Ramos (cell line): ENCODE measurements at regions not wholly inside any gene's neighbourhood (a gene's known extent, or its start where the extent isn't known, plus 50 kb on each side); places are given as distances from the start of the nearest gene placed in this dataset.
"Not testable (repeated sequence)": the region's sequence is repeated elsewhere in the genome, so short reads cannot be mapped to it uniquely, and the experiment has no call there.

ENCODE experiments used
- in situ Hi-C: fragments of 300-500 bp; cut with MboI; formaldehyde crosslinking; loops from one replicate; pipeline ENCODE4 v1.14.3; 2022; ENCODE audit warnings: low sequenced_read_pairs; ENCODE audit not compliant: unreplicated experiment

DNA sequence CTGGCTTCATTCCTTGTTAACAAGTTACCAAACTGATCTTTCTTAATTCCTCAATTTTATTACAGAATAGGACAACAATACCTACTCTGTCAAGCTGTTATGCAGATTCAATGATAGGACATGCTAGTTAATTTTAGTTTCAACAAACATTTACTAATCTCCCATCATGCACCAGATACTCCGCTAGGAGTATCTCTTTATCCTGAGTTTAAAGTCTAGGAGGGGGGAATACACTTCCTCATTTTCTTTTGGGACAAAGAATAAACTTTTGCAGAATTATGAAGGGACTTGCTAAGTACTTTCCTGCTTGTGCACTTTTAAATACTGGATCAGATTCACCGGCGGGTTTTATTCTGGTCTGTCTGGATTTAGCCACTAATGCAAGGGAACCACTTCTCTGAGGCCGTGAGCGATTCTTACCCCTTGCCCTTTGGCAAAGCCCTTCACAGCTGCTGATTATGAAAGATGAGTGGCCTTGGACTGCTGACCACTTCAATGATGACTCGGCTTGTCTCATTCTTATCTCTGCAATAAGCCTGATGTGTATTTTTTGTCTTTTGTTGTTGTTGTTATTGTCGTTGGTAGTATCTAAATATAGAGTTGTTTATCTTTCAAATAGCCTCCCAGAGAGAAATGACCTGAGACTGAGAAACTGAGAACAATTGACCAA, 73.9 kb downstream of the RMI1 start:
- in situ Hi-C loops, result no loop called here

DNA sequence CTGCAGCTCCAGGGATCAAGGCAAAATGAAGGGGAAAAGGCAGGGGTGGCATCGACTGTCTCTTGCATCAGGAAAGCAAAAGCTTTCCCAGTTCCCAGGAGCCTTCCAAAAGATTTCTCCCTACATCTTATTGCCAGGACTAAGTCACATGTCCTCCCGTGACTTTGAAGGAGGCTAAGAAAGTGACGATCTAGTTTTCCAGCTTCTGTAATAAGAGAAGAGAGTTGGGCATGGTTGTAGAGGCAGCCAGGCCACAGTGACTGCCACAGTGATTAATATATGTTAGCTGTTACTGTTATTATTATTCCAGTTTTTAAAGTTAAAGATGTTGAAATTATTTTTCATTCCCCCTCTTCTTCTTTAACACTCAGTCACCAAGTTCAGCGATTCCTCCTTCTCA, 77.1 kb downstream of the RMI1 start:
- in situ Hi-C loops, result no loop called here

DNA sequence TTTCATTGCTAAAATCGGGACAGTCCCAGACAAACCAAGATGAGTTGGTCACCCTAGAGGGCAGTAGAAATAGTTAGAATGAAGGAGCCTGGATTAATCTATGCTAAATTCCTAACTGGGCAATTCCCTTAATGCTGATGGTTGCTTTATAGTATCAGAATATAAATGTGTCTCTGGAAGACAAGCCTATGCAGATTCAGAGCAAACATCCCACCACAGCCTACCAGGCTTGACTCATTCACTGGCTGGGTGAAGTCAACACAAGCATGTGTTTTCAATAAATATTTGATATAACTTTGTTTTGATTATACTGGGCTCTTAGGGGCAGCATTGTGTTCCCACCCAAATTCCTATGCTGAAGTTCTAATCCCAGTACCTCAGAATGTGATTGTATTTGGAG, 79.3 kb downstream of the RMI1 start:
- in situ Hi-C loops, result no loop called here

DNA sequence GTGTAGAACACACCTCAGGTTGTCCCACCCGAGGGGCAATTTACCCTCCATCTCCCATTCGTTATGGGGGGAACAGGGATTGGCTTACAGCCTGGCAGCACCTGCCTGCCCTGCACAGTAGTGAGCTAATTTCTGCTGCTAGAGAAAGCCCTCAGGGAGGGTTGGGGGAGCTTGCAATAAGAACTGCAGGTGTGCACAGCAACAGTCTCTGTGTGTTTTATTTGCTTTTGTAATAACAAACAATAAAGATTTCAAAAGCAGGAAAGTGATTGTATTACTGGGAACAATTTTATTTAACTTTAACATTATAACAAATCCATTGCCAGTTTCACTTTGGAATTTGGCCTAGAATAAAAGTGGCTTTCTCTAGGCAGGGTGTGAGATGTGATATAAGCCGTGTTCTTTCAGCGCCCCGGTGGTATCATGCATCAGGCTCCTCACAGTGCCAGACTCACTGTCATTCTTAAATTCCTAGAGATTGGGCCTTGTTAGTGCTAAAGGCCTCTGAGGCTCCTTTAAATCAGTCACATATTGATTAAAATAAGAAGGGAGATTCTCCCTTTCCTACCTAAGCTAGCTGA, 81.1 kb downstream of the RMI1 start:
- in situ Hi-C loops, result no loop called here

DNA sequence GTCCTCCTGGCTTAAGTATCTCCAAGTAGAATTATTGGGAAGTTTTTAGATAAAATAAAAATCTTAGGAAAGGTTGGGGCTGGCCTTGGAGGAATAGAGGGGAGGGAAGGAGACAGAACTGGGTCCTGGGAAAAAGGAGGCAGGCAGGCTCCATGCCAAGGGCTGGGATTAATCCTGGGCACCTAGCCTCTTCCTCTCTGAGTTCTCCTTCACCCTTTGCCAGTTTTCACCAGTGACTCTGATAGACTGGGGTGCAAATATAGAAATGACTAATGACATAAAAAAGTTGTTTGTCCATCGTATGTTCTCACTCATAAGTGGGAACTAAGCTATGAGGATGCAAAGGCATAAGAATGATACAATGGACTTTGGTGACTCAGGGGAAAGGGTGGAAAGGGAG, 81.9 kb downstream of the RMI1 start:
- in situ Hi-C loops, result no loop called here

DNA sequence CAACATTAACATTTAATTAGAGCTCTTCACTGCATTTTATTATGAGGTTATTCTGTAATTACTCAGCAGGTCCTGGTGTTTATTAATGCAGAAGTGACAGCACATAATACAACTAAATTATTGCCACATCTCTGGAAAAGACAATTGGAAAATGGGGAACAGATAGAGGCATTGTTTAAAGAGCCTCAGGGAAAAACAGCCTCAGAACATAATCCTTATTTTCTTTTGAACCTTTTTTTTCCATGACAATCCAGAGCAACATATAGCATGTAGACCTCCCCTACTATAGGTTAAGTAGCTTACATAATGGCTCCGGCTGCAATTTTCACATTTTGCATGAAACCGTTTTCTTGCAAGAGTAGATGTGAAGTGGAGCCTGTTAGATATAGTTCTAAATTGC, 87.2 kb downstream of the RMI1 start:
- in situ Hi-C loops, result no loop called here

DNA sequence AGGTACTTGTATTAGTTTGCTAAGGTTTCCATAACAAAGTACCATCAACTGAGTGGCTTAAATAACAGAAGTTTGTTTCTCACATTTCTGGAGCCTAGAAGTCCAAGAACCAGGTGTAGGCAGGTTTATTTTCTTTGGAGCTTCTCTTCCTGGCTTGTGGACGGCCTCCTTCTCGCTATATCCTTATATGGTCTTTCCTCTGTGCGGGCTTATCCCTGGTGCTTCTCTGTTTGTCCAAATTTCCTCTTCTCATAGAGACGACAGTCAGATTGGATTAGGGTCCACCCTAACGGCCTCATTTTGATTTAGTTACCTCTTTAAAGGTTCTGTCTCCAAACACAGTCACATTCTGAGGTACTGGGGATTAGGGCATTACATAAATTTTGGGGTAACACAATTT, 88.3 kb downstream of the RMI1 start:
- in situ Hi-C loops, result no loop called here

DNA sequence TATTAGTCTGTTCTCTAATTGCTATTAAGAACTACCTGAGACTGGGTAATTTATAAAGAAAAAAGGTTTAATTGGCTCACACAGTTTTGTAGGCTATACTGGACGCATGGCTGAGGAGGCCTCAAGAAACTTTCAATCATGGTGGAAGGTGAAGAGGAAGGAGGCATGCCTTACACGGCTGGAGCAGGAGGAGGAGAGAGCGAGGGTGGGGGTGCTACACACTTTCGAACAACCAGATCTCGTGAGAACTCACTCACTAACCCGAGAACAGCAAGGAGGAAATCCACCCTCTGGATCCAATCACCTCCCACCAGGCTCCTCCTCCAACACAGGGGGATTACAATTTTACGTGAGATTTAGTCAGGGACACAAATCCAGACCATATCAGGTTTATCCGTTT, 90.0 kb downstream of the RMI1 start:
- in situ Hi-C loops, result no loop called here

DNA sequence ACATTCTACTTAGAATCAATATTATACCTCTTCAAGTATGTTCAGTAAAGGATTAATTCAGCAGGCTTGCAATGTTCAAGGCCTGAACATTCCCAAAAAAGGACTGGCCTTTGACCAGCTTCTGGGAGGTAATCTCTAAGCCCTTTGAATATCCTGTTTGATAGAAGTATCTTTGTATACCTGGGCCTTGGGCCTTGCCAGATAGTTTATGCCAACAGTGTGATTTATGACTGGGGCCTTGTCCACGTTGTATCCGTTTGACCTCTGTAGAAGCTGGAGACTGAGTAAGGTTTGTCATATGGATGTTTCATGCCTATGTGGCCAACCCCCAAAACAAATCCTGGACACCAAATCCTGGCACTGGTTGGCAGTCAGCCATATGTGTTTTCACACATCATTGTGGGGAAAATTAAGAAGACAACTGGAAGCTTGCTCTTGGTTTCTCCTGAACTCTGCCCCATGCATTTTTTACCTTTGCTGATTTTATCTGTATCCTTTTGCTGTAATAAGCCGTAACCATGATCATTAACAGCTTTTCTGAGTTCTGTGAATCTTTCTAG, 92.1 kb downstream of the RMI1 start:
- in situ Hi-C loops, result no loop called here

DNA sequence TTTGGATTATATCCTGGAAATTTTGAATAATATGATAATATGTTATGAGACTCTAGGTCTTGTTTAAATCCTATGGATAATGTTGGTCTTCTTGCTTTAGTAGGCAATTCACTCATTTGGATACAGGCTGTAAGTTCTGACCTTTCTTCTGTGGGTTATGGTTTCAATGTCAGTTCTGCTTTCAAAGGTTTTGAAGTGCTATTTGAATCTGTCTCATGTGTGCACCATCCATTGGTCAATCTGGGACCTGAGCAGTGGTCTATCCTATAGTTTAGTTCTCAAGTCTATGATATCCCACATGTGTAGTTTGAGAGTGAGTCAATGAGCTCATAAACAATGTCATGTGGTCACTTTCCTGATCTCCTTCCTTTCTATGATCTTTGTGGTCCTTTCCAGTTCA, 94.4 kb downstream of the RMI1 start:
- in situ Hi-C loops, result no loop called here

DNA sequence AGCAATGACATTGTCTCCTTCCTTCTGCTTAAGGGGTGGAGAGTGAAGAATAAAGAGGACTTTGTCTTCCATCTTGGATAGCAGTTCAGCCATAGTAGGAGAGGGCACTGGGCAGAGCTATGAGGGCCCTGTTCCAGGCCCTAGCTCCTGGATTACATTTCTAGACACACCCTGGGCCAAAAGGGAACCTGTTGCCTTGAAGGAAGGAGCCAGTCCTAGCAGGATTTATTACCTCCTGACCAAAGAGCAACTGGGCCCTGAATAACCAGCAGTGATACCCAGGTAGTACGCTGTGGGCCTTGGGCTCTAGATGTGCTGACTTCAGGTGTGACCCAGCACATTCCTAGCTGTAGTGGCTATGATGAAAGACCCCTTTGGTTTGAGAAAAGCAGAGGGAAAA, 95.8 kb downstream of the RMI1 start:
- in situ Hi-C loops, result no loop called here

DNA sequence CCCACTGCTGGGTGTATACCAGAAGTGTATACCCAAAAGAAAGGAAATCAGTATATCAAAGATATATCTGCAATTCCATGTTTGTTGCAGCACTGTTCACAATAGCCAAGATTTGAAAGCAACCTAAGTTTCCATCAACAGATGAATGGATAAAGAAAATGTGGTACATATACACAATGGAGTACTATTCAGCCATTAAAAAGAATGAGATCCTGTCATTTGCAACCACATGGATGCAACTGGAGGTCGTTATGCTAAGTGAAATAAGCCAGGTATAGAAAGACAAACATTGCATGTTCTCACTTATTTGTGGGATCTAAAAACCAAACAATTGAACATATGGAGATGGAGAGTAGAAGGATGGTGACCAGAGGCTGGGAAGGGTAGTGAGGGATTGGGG, 97.2 kb downstream of the RMI1 start:
- in situ Hi-C loops, result not testable (repeated sequence)

DNA sequence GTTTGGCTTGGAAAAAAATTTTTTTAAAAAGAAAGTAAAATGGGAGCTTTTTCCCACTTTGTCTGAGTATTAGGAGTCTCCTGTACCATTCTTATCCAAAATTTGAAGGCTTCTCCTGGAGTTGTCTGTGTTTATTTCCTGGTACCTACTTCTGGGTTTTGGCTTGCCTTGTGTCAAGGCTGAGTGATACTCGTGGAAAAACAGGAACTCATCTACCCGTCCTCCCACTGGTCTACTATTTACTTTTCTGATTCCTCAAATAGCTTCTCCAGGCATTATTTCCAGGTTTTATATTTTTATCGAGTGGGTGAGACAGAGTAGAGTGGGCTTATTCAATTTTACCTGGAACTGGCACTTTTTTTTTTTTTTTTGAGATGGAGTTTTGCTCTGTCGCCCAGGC, 99.4 kb downstream of the RMI1 start:
- in situ Hi-C loops, result no loop called here

DNA sequence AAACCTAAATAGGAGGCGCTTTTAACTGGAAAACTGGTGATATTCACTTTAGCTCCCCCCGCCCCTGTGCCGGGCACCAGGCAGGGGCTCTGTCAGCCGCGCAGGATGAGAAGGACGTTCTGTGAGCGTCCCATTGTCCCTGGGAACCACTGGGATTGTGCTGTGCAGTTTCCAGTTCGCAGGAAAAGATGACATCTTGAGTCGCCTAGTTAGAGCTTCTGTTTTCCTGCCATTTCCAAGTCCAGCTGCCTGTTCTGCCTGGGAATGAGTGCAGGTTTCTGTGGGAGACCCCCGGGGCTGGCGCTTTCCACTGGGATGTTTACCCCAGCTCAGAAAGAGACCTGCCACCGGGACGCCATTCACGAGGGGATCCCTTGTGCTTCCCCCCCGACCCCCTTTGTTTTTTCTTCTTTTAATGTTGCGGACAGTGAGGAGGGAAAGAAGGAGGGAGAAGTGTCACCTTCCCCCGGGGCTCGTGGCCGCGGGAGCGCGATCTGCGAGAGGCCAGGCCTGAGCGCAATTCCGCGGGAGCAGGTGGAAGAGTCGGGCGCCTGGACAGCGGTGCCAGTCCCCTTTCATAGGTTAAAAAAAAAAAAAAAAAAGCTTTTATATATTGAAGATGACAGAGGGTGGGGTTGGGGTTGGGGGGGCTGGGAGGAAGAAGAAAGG, 121.5 kb downstream of the RMI1 start:
- in situ Hi-C loops, result no loop called here

DNA sequence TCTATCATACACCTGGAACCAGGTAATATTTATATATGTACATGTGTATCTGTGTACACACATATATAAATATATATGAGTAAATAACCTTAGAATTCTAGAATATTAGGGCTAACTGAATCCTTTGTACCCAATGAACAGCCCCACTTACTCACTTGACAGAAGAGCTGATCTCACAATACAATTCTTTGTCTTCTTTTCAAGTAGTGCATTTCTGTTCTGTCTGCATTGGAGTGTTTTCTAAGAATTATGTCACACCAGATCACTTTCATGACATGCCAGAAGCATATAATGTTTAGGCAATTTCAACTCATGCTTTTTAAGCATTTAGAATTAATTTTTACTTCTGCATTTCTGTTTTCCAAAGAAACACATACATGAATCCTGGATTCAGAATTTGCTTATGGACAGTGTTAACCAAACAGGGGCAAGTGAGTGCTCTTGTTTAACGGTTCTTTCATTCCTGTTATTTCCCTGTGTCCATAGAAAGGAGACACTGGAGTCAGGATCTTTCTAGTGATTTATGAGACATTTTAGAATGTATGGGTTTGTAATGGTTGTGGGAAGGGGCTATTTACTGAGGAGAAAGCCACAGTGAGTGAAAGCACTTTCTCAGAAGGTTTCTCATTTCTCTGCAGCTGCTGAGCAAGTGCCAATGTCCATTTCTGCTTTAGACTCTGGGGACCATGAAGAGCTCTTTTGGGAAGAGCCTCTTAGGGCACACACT, 123.2 kb downstream of the RMI1 start:
- in situ Hi-C loops, result no loop called here

DNA sequence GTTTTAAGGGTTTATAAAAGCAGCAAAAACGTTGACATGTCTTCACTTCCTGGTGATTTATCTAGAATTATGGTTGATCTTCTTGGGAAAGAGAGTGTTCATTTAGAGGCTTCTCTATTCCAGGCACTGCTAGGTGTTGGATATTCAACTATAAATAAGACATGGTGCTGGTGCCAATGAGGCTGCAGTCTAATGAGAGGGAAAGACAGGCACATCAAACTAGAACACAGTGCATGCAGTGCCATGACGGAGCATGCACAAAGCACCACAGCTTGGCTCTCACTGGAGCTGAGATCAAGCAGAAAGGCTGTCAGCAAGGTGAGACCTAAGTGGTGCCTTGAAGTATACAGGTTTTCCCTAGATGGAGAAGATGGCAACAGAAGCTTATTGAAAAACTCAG, 126.5 kb downstream of the RMI1 start:
- in situ Hi-C loops, result no loop called here

DNA sequence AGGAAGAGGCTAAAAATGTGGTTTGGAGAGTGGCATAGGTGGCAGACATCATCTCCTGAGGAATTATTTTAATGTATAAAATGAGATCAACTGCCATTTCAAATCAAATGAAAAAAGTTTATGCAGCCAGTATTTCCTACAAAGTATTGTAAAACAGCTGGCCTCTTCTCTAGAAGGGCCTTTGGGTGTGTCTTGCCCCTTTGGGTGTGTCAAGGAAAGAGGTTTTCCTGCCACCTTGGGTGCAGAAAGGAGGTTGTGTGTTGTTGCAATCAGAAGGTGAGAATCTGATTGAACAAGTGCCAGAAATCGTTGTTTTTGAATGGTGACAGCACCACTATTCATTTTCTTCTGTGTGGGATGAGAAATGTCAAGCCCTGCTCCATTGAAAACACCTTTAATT, 127.4 kb downstream of the RMI1 start:
- in situ Hi-C loops, result no loop called here

DNA sequence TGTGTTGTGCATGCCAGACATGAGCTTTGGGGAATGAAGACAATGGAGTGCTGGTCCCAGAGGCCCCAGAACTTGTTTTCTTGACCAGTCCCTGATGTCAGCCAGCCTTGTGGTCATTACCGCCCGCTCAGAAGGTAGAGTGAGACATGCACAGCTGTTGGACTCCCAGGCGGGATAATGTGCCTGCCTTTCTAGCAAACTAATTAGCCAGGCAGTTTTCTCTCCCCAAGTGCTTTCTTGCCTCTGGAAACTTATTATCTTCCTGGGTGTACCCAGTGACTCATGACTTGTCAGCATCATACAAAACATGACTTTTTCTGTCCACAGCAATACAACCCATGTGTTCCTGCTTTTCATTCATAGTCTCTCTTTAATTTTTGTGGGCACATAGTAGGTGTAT, 131.1 kb downstream of the RMI1 start:
- in situ Hi-C loops, result no loop called here

DNA sequence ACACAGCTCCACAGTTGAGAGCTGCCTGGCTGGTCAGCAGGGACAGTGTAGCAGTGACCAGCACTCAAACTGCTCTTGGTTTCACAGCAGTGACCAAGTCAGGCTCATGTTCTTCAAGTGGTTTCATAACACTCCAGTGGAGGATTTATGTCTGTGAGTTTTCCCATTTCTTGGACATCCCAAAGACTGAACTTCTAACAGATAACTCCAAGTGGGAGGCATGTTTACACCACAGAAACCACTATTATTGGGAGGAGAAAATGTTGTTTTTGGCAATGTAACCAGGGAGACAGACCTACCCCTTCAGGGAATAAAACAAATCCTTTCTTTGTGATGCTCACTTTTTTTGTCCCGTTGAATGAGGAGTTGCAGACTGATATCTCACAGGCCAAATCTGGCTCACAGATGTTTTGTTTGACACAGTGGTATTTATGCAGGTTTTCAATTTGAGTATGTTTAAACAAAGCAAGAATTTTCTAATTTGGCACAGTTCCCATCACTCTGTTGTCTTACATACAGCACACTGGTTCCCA, 141.5 kb downstream of the RMI1 start:
- in situ Hi-C loops, result no loop called here

DNA sequence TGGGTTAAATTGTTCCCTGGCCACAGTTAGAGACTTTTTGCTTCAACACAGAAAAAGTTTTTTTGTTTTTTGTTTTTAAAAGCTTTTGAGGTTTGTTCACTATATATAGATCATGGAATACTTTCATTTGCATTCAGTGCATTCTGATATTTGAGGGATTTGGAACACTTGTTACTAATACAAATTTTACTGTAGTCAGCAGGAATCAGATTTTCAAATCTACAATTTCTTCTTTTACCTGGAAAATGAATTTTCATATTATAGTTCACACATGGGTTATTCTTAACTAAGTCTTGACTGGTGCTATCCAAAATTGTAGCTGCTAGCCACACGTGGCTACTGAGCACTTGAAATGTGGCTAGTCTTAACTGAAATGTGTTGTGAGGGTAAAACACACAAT, 142.0 kb downstream of the RMI1 start:
- in situ Hi-C loops, result no loop called here
